G401 (cell line): ENCODE measurements at regions not wholly inside any gene's neighbourhood (a gene's known extent, or its start where the extent isn't known, plus 50 kb on each side); places are given as distances from the start of the nearest gene placed in this dataset.

Experiments
- DNase-seq: peaks from one replicate; pipeline ENCODE4 v3.0.0-alpha.2; 2015; ENCODE audit warnings: low spot score
- in situ Hi-C: cut with HindIII; loops from 2 replicates; pipeline ENCODE4 v1.10.0; 2016; ENCODE audit warnings: low sequenced_read_pairs, mixed read lengths

DNA sequence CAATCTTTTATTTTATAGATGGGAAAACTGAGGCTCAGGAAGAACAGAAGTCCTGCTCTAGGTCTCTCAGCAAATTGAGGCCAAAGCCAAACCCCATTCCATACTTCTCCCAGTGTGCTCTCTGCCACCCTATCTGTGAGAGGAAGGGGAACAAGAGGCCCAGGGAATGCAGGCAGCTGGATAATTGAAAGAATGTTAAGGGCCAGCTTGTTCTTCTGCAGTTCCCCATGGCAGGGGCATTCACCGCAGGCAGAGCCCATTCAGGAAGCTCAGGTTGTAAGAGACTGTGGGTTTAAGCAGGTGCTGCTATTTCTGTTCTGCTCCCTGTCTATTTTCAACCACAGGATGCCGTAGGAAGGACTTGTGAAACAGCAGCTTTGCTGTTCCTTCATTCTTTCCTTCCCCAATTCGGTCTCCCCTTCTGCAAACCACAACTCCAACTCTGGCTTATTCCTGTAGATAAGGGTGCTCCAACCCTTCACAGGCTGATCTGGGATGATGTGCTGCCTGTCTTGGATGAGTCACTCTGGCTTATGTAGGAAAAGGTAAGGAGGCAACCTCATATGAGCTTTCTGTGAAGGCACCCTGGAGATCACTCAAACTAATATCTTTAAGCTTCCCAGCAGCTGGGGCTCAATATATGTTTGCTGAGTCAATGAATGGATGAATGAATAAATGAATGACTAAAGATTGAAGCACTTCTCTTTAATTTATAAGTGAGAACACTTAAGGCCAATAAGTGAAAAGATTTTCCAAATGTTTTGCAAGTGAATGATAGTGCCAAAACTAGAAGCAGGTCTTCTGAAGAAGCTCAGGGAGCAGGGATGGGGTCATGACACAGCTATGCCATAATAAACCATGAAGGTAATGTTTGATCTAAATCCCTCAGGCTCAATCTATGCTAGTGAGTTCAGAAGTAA is 377.6 kb downstream of the BRINP1 start:
- no peak for DNase-seq

GRCh38 chr9:118992813-118993794 is 376.1 kb downstream of the BRINP1 start:
- in situ Hi-C loops: no loop called here
- peak; percentile 39 for DNase-seq

More for the DNA sequence above, 377.6 kb downstream of the BRINP1 start:
- in situ Hi-C loops: no loop called here

- in situ Hi-C loops: no loop called here
- no peak for DNase-seq
Measured at GRCh38 chr9:118993965-118994364, 375.3 kb downstream of the BRINP1 start.

- in situ Hi-C loops: no loop called here
- no peak for DNase-seq
Measured at GRCh38 chr9:119002491-119002890, 366.7 kb downstream of the BRINP1 start.

DNA sequence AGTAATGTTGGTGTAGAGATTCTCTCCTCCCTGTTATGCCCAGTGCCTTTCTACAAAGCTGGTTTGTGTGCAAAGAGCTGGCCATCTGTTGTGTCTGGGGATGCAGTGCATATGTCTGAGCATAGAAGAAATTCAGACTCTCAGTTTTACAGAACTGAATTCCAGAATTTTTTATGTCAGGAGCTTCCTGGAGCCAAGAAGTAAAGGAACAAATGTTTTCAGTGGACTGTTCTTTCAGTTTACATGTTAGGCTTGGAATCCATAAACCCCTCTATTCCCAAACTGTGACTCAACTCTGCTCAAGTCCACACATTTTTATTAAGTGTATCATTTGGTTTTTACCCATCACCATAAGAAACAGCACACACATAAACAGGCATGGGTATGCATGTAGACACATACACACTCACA is 366.0 kb downstream of the BRINP1 start:
- DNase-seq: peak; percentile 87
- in situ Hi-C loops: no loop called here

DNA sequence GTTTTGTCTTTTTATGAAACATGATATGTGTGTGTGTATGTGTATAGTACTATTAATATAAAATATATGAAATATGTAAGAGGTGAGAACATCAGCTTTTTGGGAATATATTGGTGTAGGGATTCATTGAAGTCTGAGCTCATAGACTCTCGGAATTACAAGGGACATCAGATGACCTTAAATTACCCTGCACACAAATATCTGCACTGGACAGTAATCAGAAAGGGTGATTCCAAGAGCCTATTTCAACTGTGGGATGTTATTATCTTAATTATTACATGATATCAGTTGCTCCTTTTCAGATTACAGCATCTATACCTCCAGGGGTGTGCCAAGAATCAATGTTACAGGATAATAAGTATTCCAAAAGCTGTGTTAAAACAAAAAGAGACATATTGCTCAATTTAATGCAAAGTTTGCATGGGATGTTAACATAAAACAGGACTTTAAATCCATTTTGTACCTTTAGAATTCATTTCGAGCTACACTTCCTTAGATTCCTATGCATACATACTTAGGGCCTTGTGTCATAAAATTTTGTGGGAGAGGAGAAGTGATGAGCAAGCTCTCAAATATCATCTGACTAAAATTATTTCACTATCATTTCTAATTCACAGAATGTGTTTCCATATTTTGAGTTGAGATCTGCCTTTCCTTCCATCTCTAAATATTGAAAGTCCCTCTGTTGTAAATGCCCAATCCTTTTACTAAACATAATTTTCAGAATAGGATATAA is 365.2 kb downstream of the BRINP1 start:
- in situ Hi-C loops: no loop called here
- DNase-seq: no peak

DNA sequence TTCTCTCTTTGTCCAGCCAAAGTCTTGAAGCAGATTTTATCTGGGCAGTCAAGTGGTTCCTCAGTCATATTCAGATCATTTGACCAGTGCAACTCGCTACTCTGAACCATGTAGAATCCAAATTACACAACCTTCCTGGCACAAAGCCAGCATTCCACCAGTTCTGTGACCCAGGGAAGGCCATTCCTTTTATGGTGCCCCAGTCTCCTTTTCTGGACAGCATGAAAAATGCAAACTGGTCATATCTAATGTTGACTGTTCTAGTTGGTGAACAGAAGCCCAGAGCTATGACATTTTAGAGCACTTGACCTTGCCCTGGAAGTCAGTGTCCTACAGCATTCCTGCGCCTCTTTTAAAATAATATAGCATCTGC is 364.6 kb downstream of the BRINP1 start:
- peak; percentile 64 for DNase-seq
- in situ Hi-C loops: no loop called here

DNA sequence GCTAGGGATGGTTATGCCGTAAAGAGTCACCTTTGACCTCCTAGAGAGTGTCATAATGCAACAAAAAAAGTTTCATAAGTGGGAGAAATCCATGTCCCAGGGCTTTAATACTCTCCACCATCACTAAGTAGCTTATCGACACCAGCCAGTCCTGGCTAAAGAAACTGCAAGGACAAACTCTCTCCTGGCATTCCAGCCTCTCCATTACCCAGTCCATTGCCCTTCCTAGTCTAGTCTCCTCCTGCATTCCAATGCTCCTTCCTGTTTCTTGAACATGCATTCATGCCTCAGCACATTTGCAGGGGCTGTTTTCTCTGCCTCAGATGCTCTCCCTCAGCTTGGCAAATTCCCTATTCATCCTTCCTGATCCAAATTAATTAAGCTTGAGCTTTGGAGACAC is 364.1 kb downstream of the BRINP1 start:
- in situ Hi-C loops: no loop called here
- DNase-seq: no peak

DNA sequence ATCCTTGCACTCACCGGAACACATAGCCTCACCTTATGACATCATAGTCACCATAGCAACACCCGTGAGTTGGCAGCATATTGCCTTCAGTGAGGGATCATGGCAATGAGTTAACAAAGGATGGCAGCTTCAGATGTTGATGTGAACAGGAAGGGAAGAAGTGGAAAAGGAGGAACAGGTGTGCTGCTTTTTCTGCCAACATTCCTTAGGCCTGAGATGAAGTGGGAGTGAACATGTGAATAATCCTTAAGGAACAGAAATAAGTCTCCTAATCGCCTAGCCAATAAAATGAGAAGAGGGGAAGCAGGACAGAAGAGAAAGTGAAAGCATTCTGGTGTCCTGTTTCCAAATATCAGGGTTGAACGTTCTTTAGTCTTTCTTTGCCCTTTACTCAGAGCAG is 360.0 kb downstream of the BRINP1 start:
- DNase-seq: peak; percentile 96
- in situ Hi-C loops: no loop called here

- DNase-seq: no peak
- in situ Hi-C loops: no loop called here
Measured at GRCh38 chr9:119020284-119020683, 349.0 kb downstream of the BRINP1 start.

- no peak for DNase-seq
- in situ Hi-C loops: no loop called here
Measured at GRCh38 chr9:119020730-119021333, 348.4 kb downstream of the BRINP1 start.

DNA sequence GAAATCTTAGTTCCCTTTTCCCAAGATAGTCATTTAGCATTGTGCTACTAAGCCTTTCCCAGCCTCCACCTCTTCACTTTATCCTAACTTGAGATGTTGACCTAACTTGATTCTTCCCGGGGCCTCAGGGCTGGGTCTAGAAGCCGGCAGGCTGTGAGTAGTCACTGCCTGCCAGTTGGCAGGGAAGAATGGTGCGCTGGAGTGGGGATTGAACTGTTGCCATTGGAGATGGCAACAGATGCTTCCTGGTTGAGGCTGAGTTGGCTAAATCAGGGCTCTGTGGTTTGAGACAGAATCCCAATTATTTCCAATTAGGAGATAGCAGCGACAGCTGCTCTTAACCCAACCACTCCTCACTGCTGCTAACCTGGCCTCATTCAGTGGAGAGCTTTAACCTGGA is 343.1 kb downstream of the BRINP1 start:
- in situ Hi-C loops: no loop called here
- DNase-seq: peak; percentile 95

DNA sequence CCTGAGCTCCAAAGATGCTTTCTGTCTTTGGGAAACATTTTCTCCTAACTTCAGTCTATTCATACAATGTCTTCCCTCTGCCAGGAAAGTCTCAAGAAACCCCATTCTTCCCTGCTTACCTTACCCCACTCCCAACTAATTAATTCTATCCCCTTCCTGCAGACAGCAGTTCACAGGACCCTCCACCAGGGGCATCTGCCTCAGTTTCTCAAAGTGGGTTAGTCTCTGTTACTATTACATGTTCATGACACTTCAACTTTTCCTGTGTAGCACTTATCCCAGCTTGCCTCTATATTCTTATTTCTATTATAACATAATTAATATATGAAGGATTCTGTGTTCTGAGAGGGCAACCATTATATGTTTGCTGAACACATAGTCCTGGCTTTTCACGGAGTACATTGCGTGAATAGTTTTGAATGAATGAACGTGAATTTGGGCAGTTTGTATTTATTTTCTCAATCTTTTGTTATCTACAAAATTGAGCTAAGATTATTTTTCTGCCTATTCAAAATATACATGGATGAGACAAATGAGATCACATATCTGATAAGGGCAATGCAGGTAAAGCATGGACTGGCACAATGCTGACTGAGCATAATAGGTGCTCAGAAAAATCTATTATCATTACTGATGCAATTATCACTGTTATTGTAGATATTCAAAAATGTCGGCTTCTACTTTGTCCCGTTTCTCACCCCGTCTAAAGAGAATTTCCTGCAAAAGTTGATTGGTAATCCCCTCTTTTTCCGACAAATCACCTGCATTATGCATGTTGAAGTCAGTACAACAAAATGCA is 341.1 kb downstream of the BRINP1 start:
- no peak for DNase-seq
- in situ Hi-C loops: no loop called here

GRCh38 chr9:119029886-119030285 is 339.3 kb downstream of the BRINP1 start:
- in situ Hi-C loops: no loop called here
- no peak for DNase-seq

- in situ Hi-C loops: no loop called here
Measured at GRCh38 chr9:119033596-119033995, 335.6 kb downstream of the BRINP1 start.

DNA sequence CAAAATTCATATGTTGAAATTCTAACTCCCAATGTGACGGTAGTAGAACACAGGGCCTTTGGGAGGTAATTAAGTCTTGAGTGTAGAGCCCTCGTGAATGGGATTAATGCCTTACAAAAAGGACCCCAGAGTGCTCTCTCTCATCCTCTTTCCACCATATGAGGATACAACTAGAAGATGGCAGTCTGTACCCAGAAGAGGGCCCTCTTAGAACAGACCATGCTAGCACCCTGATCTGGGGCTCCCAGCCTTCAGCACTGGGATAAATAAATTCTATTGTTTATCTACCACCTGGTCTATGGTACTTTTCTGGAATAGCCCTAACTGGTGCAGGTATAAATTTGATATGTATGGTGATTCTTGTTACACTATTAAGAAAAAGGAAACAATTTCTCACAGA is 332.3 kb downstream of the BRINP1 start:
- no peak for DNase-seq
- in situ Hi-C loops: no loop called here

More at GRCh38 chr9:119033596-119033995, 335.6 kb downstream of the BRINP1 start:
- DNase-seq: no peak

DNA sequence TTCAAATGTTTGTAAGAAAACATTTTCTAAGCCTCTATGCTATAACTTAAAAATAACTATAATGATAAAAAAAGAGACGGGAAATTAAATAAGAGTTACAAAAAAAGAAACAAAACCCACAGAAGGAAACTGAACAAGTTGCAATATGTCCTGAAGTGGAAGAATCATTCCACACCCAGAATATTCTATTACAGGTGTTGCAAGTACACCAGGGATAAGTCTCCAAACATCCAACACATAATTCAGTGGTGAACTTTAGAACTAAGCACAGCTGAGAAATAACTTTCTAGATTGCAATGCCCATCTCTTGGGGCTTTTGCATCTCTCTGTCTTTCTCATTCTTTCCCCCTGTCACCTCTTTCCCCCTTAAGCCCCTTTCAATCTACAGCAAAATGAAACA is 325.2 kb downstream of the BRINP1 start:
- no peak for DNase-seq
- in situ Hi-C loops: no loop called here

DNA sequence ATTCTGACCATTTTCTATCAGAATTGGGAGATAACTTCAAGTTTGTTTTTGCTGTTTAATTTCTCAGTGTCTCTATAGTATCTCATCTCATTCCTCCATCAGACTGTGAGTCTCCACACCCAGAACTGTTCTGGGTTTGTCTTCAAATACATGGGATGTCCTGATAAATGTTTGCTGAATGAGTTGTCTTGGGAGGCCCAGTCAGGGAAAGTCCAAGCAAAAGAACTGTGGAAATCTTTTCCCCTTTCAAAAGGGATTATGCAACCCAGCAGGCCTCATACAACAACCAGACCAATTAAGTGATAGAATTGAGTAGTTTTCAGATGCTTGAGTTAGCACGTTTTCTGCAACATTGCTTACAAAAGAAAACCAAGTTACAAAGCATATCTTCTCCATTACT is 324.4 kb downstream of the BRINP1 start:
- in situ Hi-C loops: no loop called here
- DNase-seq: no peak
